Astrocyte (in vitro differentiated cells and primary cell): ENCODE measurements at regions not wholly inside any gene's neighbourhood (a gene's known extent, or its start where the extent isn't known, plus 50 kb on each side); places are given as distances from the start of the nearest gene placed in this dataset.
"Not testable (repeated sequence)": the region's sequence is repeated elsewhere in the genome, so short reads cannot be mapped to it uniquely, and the experiment has no call there.

Experiments
- EZH2 ChIP-seq: IDR thresholded peaks from 2 replicates; pipeline ENCODE4 v1.6.1; 2012; ENCODE audit warnings: mild to moderate bottlenecking, low read length, inconsistent platforms; ENCODE audit not compliant: insufficient read depth
- TF ChIP-seq, protein P1 (sequence below): IDR thresholded peaks from 2 replicates; pipeline ENCODE4 v1.5.1; 2011; ENCODE audit warnings: low read depth, mild to moderate bottlenecking, inconsistent platforms, low read length, moderate library complexity; ENCODE audit not compliant: insufficient read depth

DNA sequence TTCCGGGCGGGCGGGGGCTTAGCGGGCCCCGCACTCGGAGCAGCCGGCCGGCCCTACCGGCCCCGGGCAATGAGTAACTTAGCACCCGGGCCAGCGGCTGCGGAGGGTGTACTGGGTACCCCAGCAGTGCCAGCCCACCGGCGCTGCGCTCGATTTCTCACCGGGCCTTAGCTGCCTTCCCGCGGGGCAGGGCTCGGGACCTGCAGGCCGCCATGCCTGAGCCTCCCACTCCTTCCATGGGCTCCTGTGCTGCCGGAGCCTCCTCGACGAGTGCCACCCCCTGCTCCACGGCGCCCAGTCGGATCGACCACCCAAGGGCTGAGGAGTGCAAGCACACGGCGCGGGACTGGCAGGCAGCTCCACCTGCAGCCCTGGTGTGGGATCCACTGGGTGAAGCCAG lies 427.1 kb downstream of the NAF1 start:
- not testable (repeated sequence) for TF ChIP-seq EZH2
- TF ChIP-seq, protein P1, sequence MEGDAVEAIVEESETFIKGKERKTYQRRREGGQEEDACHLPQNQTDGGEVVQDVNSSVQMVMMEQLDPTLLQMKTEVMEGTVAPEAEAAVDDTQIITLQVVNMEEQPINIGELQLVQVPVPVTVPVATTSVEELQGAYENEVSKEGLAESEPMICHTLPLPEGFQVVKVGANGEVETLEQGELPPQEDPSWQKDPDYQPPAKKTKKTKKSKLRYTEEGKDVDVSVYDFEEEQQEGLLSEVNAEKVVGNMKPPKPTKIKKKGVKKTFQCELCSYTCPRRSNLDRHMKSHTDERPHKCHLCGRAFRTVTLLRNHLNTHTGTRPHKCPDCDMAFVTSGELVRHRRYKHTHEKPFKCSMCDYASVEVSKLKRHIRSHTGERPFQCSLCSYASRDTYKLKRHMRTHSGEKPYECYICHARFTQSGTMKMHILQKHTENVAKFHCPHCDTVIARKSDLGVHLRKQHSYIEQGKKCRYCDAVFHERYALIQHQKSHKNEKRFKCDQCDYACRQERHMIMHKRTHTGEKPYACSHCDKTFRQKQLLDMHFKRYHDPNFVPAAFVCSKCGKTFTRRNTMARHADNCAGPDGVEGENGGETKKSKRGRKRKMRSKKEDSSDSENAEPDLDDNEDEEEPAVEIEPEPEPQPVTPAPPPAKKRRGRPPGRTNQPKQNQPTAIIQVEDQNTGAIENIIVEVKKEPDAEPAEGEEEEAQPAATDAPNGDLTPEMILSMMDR, result not testable (repeated sequence)
